Esophagus squamous epithelium (tissue), 4 donors: ENCODE measurements at regions not wholly inside any gene's neighbourhood (a gene's known extent, or its start where the extent isn't known, plus 50 kb on each side); places are given as distances from the start of the nearest gene placed in this dataset.

Experiments used
- POLR2A ChIP-seq, 4 donors: fragments of 450-650 bp; IDR thresholded peaks; one replicate each; pipeline ENCODE4 v1.6.1; 2017; ENCODE audit warnings: antibody characterized with exemption in 4 of 4, mild to moderate bottlenecking in 4 of 4, moderate library complexity in 3 of 4
- TF ChIP-seq, protein P1 (sequence below), 6 experiments: fragments of 450-650 bp in 4 of 6; fragments of 200-600 bp in 2 of 6; sonication (generic) in 2 of 6; IDR thresholded peaks; one replicate each; pipeline ENCODE4 v1.5.1; 2016 to 2019; ENCODE audit warnings: antibody characterized with exemption in 6 of 6, mild to moderate bottlenecking in 4 of 6, moderate library complexity in 4 of 6

DNA sequence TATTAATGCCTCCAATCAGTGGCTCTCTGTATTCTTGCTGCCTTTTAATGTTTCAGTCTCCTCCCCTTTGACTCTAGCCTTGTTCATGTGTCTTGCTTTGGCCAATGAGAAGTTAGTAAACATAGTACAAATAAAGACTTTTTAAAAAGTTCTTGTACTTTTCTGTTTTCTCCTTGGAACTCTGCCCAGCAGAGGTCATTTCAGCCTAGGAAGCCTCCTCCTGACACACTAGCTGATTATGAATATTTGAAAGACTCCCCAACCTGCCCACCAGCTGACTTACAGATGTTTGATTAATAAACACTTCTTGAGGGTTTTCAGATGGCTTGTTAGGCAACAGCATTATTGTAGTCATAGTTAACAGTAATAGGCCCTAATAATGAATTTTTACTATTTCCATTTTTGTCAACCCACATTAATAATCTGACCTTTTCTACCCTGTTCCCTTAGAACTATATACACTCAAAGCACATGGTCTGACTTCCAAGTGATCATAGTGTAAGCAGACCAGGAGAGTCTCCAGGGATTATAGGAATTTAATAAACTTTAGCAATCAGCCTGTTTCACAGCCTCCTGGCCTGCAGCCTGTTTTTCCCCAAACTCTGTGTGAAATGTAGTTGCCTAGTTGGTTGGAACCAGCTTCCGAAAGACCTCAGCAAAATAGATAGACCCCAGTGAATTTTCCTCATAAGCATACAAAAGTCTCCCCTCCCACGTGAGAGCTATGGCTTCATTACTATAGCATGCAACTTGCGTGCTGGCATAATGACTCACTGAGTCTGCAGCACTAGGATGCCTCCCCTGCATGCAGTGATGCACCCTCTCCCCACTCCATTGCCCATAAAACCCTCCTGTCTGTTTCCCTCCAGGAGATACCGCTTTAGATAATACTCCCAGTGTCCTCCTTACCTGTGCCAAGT is 670.7 kb upstream of the ZNF804A start:
- TF ChIP-seq, protein P1, sequence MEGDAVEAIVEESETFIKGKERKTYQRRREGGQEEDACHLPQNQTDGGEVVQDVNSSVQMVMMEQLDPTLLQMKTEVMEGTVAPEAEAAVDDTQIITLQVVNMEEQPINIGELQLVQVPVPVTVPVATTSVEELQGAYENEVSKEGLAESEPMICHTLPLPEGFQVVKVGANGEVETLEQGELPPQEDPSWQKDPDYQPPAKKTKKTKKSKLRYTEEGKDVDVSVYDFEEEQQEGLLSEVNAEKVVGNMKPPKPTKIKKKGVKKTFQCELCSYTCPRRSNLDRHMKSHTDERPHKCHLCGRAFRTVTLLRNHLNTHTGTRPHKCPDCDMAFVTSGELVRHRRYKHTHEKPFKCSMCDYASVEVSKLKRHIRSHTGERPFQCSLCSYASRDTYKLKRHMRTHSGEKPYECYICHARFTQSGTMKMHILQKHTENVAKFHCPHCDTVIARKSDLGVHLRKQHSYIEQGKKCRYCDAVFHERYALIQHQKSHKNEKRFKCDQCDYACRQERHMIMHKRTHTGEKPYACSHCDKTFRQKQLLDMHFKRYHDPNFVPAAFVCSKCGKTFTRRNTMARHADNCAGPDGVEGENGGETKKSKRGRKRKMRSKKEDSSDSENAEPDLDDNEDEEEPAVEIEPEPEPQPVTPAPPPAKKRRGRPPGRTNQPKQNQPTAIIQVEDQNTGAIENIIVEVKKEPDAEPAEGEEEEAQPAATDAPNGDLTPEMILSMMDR (IDR thresholded peaks at IDR 0.05): no peak
- no peak for TF ChIP-seq POLR2A (IDR thresholded peaks at IDR 0.05)
